ENCODE measurements at regions not wholly inside any gene's neighbourhood (a gene's known extent, or its start where the extent isn't known, plus 50 kb on each side); places are given as distances from the start of the nearest gene placed in this dataset.

GRCh38 chr2:194443926-194444325, 1213.1 kb upstream of the SLC39A10 start:
- Histone ChIP-seq H3K27ac (ENCODE audit: low read length in 2 of 2) (no peak overlapping the region), H2AFZ (ENCODE audit: insufficient read depth, low read depth, low read length, poor library complexity, severe bottlenecking) (no peak overlapping the region), H3K4me1 (ENCODE audit: control insufficient read depth in 2 of 2, insufficient read depth in 2 of 2, low read length in 2 of 2) (no peaks in the 10 kb centered on the region), H3K9ac (ENCODE audit: low read length) (no peak overlapping the region), H3K9me3 (ENCODE audit: control extremely low read depth in 1 of 3, control insufficient read depth in 2 of 3, insufficient read depth in 1 of 3, low read length in 2 of 3) (no peaks in the 10 kb centered on the region), H3K4me3 (ENCODE audit: control extremely low read depth in 1 of 5, extremely low read depth in 1 of 5, insufficient read depth in 1 of 5, low read depth in 2 of 5, low read length in 4 of 5) (no peak overlapping the region), H4K20me1 (ENCODE audit: control insufficient read depth, insufficient read depth, low read length, poor library complexity, severe bottlenecking) (no peaks in the 10 kb centered on the region), H3K27me3 (replicated peaks in 1 of 4; ENCODE audit: control extremely low read depth in 1 of 4, control insufficient read depth in 3 of 4, insufficient read depth in 4 of 4, low read length in 3 of 4) (no peaks in the 10 kb centered on the region), H3K36me3 (replicated peaks in 1 of 2; ENCODE audit: control extremely low read depth in 1 of 2, control insufficient read depth in 1 of 2, extremely low read depth in 1 of 2, insufficient read depth in 2 of 2, low read length in 1 of 2) (no peaks in the 10 kb centered on the region), H3K79me2 (ENCODE audit: control insufficient read depth, insufficient read depth, low read length) (no peaks in the 10 kb centered on the region), H3K4me2 (replicated peaks; ENCODE audit: low read depth, low read length, poor library complexity, severe bottlenecking) (no peak overlapping the region)
- Mint-ChIP-seq H3K27ac (no peak overlapping the region), H3K9me3 (ENCODE audit: insufficient read depth) (no peaks in the 10 kb centered on the region), H3K27me3 (no peaks in the 10 kb centered on the region), H3K4me1 (no peaks in the 10 kb centered on the region), H3K4me3 (no peak overlapping the region)
- intact Hi-C loops (cut with micrococcal nuclease), result no loop called here
- DNase-seq (no peak), ATAC-seq (ENCODE audit: low read depth) (no peak)
- TF ChIP-seq EZH2 (IDR thresholded peaks at IDR 0.05; ENCODE audit: borderline replicate concordance, insufficient read depth, low read depth, low read length, poor library complexity, severe bottlenecking) (no peak), CTCF (IDR thresholded peaks at IDR 0.05) (no peak)
- WGBS (ENCODE audit: insufficient coverage), result no CpG with 5 or more reads among the region's 1 CpG
- CTCF ChIA-PET, result no interaction called here
- POLR2A ChIA-PET, result no interaction called here

- ChIA-PET POLR2A (no interaction called here), CTCF (no interaction called here)
- WGBS (ENCODE audit: insufficient coverage), result no CpG with 5 or more reads among the region's 3 CpGs
- H3K9ac ChIP-seq (ENCODE audit: low read length), result no peak overlapping the region
- Mint-ChIP-seq H3K9me3 (ENCODE audit: insufficient read depth) (no peaks in the 10 kb centered on the region), H3K27me3 (no peaks in the 10 kb centered on the region), H3K4me1 (no peaks in the 10 kb centered on the region), H3K4me3 (no peak overlapping the region), H3K27ac (no peak overlapping the region)
- ATAC-seq (ENCODE audit: low read depth) (no peak), DNase-seq (no peak)
- H3K4me1 ChIP-seq (ENCODE audit: control insufficient read depth in 2 of 2, insufficient read depth in 2 of 2, low read length in 2 of 2), result no peaks in the 10 kb centered on the region
- no peak for TF ChIP-seq EZH2 (IDR thresholded peaks at IDR 0.05; ENCODE audit: borderline replicate concordance, insufficient read depth, low read depth, low read length, poor library complexity, severe bottlenecking)
- TF ChIP-seq CTCF (IDR thresholded peaks at IDR 0.05), result no peak
- no peaks in the 10 kb centered on the region for H3K27me3 ChIP-seq (replicated peaks in 1 of 4; ENCODE audit: control extremely low read depth in 1 of 4, control insufficient read depth in 3 of 4, insufficient read depth in 4 of 4, low read length in 3 of 4)
- H3K9me3 ChIP-seq (ENCODE audit: control extremely low read depth in 1 of 3, control insufficient read depth in 2 of 3, insufficient read depth in 1 of 3, low read length in 2 of 3), result no peaks in the 10 kb centered on the region
- no peak overlapping the region for H3K27ac ChIP-seq (ENCODE audit: low read length in 2 of 2)
- H3K4me2 ChIP-seq (replicated peaks; ENCODE audit: low read depth, low read length, poor library complexity, severe bottlenecking), result no peak overlapping the region
- H2AFZ ChIP-seq (ENCODE audit: insufficient read depth, low read depth, low read length, poor library complexity, severe bottlenecking), result no peak overlapping the region
- H3K36me3 ChIP-seq (replicated peaks in 1 of 2; ENCODE audit: control extremely low read depth in 1 of 2, control insufficient read depth in 1 of 2, extremely low read depth in 1 of 2, insufficient read depth in 2 of 2, low read length in 1 of 2), result no peaks in the 10 kb centered on the region
- intact Hi-C loops (cut with micrococcal nuclease), result no loop called here
- H3K79me2 ChIP-seq (ENCODE audit: control insufficient read depth, insufficient read depth, low read length), result no peaks in the 10 kb centered on the region
- H3K4me3 ChIP-seq (ENCODE audit: control extremely low read depth in 1 of 5, extremely low read depth in 1 of 5, insufficient read depth in 1 of 5, low read depth in 2 of 5, low read length in 4 of 5), result no peak overlapping the region
- H4K20me1 ChIP-seq (ENCODE audit: control insufficient read depth, insufficient read depth, low read length, poor library complexity, severe bottlenecking), result no peaks in the 10 kb centered on the region
Observed at GRCh38 chr2:194424683-194425209, 1232.3 kb upstream of the SLC39A10 start.

Measured in B cell (primary cell).